GM21528 (cell line): ENCODE measurements at regions not wholly inside any gene's neighbourhood (a gene's known extent, or its start where the extent isn't known, plus 50 kb on each side); places are given as distances from the start of the nearest gene placed in this dataset.

Experiments used
- ATAC-seq: cut with Tn5 transposase; IDR thresholded peaks from one replicate; pipeline ENCODE4 v1.9.1; 2021; ENCODE audit warnings: mild to moderate bottlenecking, moderate library complexity; ENCODE audit not compliant: unreplicated experiment, low FRiP score

DNA sequence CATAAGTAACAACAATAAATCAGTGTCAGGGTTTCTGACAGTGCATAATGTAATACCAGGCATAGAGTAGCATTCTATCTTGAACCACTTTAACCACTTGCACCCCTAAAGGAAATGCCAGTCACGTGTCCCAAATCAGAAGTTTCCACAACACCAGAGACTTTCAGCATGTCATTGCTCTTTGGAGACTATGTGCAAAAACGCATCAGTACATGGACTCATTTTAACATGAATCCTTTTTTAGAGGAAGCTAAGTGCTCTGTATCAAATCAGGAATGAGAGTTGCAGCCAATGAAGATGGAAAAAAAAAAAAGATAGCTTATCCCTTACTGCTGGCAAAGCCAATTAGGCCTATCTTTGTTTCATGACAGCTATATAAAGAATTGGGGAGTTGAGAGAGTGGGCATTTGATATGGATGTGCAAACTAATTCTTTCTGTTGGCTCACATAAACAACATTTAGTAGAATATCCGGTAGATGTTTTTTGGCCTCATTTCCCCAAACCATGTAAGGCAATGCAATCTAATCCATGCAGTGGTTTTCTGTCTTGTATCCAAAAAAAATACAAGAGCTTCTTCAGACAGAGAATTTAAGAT lies 353.1 kb downstream of the IRS1 start:
- no peak for ATAC-seq

DNA sequence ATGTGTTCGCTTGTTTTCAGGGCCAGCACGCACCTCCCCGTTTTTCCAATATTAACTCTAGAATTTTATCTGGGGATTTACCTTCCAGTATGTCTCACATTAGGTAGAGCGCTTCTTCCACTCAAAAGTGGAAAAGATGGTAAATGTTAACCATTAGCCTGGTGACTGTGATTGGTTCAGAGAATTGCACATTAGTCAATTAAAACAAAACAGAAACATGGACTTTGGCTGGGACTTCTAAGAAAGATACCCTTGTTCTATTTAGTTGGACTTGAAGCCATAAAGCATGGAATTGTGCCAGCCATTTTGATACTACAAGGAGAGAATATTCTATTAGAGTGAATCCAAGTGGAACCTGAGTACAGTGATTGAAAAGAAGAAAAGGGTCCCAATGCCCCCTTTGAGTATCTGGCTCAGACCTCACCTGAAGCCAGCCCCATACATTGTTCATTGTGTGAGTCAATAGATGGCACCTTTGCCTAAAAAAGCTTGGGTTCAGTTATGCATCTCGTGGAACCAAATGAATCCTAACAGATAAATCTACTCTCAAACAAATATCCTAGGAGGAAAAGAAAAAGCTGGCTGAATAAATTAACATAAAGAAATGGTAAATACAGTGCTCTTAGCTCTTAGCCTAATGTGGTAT lies 354.3 kb downstream of the IRS1 start:
- no peak for ATAC-seq

DNA sequence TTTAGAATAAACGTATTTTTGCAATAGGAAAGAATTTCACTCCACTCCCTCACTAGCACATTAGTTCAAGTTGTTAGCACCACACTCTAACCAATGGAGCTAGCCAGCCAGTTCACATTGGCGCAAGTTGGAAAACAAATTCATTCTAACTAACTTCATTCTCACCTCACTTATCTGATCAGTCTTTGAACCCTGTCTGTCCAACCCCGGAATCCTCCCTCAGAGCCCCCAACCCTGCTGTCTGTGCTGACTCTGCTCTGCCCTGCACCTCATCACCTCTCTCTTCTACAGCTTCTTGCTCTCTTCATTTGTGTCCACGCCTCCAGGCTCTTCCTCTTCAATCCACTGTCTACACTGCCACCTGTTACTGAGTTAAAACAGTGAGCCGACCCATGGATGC lies 356.5 kb downstream of the IRS1 start:
- no peak for ATAC-seq

DNA sequence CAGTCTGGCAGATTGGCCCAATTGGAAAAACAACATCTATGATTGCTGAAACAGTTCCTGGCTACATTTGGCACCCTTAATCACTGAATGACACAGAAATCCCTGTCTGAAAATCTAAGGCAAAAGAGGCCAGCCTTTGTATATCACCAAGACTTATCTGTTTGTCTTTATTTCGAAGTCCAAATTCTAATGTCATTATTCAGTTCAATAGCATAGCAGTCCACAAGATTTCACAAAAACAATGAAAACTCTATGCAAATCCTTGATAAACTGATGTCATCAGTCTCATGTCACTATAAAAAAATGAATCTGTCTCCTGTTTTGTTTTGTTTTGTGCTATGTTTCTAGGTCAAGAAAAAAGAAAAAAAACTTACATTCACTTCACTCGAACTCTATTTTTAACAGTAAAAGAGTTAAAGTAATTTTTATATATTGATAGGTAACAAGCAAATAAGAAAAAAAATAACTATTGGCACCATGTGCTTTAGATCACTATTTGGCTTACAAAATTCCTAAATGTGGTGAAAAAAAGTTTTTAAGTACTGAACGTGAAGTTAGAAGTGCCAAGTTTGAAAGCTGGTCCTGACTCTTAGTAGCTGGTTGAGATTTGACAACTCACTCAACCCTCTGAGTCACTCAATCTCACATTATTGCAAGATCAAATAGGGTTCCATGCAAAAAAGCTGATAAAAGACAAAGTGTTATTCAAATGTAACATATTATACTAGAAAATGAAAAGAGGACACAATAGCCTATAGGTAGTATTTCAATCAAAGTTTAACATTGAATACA lies 359.3 kb downstream of the IRS1 start:
- no peak for ATAC-seq

DNA sequence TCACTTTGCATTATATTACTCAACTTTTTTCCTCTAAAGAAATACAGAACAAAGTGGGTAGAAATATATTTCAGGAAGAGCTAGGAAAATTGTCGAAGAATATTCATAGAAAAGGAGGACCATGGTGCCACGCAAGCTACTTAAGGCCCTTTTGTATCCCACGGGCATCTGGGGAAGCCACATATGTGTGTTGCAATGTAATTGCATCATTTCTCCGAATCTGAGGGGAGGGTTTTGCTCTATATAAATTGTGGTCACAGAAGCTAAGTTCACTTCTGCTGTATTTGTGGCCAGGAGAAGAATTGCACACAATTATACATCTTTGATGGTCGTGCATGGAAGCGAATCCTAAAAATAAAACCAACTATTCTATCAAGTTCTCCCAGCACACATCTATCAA lies 360.3 kb downstream of the IRS1 start:
- ATAC-seq = no peak

DNA sequence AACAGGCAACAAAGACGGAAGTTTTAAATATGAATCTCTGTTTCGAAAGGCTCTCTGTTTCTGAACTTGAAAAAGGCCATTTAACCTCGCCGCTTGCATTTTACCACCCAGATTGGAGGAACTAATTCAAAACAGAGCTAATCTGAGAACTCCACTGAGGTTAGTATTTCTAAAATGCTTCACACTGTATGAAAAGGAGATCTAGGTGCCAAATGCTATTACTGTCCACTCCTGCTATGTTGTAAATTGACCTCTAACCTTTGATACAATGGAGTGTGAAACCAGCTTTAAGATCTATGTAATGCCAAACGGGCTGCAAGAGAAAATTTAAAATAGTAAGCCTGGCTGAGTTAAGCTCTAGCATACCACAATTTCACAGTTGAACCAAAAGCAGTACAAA lies 364.5 kb downstream of the IRS1 start:
- ATAC-seq = no peak

DNA sequence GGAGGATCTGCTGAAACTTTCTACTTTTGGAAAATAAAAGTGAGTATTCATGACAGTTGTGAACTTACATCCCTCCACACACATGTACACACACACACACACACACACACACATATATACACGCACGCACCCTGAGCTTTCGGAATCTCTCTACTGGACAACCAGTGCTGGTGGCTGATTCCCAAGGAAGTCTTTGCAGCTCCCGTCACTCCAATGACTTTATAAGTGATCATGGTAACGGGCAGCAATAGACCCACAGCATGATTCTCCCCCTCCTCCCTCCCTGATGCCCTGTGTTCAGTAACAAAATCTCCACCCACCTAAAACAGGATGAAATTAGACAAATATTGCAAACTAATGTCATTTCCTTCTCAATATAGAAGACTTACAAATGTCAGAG lies 364.9 kb downstream of the IRS1 start:
- no peak for ATAC-seq

DNA sequence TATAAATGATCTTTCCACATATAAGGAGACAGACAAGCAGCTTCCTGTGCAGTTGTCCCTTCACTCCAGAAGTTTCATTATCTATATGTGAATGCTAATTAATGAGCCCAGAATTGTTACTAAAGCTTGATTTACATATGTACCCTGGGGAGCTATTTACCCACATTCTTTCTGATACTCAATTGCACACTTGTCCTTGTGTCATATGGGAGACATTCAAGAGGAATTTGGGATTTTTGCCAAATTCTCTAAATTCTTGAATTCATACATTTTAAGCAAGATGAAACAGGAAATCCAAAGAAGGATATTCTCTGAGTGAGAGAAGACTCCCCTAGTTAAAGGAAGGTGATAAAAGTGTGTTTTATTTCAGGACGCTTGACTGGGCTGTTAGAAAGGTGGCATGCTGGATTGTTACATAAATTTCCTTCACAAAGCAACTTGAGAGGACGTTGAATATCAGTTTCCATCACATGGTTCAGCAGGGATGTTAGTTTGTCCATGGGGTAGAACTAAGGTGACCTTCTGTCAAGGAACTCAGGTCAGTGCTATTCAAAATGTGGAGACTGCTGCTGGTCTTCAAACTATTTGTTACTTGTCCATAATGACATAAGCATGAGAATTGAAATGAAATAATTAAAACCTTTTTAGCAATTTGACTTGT lies 368.2 kb downstream of the IRS1 start:
- no peak for ATAC-seq

DNA sequence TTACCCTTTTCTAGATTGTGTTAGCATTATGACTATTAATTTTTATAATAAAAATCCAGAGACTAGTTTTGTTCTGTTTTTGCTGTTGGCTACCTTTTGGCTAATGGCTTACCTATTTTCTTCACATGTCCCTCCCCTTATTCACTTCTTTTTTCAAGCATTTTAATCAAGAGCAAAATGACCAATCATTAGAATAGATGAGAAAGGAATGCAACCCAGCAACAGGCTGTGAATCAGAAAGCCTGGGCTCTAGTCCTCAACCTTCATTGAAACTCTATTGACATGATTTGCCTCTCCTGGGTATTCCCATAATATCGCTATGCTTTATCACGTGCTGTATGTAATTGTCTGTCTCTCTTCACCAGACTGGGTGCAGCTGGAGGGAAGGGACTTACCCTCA lies 370.1 kb downstream of the IRS1 start:
- ATAC-seq = no peak

DNA sequence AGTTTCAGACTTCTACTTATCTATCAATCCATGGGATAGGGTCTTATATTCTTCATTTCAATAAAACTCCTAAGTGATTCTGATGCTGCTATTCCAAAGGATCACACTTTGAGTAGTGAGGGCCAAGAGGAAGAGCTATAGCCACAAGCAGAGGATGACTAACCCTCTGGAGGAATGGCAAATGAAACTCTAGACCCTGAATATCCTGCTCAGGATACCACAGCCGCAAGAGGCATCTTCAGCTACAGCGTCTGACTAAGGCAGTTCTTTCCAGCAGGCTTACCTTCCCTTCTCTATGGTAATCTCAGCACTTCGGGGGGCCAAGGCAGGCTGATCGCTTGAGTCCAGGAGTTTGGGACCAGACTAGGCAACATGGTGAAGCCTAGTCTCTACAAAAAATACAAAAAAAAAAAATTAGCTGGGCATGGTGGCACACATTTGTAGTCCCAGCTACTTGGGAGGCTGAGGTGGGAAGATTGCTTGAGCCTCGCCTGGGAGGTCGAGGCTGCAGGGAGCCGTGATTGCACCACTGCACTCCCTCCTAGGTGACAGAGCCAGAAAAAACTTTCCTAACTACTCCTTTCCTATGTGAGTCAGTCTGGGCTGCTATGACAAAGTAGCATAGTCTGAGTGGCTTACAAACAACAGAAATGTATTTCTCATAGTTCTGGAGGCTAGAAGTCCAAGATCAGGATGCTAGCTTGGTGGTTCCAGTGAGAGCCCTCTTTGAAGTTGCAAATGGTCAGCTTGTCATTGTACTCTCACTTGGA lies 371.9 kb downstream of the IRS1 start:
- ATAC-seq = no peak

DNA sequence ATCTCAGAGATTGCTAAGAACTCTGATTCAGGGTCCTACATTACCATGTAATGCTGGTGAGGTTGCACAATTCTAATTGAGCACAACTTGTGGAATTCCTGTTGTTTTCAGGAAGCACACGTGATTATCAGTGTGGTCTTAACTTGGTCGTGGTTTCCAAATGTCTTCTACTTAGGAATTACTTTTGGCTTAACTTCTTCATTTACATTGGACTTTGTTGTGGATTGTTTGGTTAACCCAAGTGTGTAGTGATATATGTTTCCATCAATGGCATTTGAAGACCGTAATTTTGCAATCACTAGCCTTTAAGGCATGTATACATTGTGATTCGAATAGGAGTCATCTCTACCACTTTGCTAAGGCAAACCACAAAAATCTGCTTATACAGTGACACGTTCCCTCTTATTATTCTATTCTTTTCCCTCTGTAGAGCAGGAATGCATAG lies 373.3 kb downstream of the IRS1 start:
- no peak for ATAC-seq

DNA sequence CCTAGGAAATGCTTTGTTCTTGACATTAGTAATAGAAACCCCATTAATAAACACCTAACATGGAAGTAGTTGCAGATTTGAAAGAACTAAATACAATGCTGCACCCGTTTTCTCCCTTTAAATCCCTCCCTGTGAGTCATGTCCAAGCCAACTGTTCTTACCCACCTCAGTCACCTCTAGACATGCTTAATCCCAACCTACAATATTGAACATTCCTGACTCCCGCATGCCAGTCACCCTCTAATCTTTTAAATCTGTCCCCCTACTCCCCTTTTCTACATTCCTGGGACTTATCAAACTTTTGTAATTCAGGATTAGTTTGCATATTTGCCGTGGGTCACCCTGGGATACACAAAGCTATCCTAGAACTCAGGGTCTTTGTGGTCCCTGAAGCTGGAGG lies 374.6 kb downstream of the IRS1 start:
- ATAC-seq = no peak

DNA sequence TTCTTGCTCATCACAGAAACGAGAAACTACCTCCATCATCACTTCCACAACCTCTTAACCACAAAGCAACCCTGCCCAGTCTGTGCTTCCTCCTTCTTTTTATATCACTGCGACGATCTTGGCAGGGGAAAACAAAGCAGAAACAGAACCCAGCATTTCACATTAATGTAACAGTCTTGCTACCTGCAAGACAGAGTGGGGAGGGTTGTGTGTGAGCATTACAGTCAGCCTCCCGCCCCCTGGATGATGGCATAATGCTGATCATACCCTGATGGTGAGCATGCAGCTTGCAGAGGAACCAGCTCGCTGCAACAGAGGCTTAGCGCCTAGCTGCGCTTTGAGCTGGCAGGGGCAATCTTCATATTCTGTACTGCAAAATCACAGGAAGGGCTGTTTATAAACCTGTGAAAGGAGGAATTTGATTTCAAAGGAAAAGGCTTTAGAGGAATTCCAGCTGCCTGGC lies 376.1 kb downstream of the IRS1 start:
- ATAC-seq = peak; percentile 93

DNA sequence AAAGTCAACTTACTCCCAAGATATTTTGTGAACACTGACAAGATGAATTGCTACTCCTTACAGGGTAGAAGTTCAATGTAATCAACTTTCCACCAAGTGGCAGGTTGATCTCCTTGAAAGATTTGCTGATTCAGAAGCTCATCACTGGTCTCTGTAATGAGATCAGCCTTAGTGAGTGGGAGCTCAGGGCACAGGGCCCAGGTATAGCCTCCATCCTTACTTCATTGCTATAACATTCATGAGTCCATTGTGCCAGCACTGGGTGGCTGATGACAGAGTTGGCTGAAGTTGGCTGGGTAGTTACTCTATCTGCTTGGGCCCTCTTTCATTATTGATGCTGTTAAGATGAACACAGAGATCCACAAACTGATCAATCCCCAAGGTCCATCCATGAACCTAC lies 379.0 kb downstream of the IRS1 start:
- no peak for ATAC-seq

DNA sequence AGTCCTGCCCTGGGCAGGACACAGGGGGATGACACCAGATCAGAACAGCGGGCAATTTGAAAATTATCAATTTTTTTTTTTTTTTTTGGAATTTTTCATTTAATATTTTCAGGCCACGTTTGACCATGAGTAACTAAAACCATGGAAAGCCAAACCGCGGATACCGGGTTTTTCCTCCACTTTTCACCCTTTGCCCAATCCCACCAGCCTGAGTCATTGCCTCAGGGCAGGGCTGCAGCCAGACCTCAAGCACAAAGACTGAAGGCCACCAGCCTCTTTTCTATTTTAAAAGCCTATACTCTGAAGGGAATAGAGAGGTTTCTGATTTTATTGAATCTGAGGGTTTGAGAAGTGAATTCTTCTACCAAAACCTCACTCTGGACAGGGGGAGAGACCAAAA lies 381.1 kb downstream of the IRS1 start:
- ATAC-seq = no peak

DNA sequence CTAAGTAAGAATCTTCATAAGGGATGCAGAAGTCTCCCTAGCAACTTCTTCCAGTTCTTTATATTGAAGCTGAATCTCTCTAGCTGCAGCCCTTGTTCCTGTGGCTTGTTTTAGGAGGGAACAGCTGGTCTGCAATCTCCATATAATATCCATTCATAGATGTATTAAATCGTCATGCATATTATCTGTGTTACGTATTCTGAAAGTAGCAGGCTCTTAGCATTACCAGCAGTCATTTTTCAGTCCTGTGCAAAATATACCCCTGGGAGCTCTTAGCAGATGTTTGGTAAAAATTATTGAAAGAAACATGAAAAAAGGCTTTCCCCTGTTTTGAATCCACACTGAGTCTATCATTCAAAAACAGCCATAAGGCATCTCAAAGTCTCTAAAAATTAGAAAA lies 385.3 kb downstream of the IRS1 start:
- no peak for ATAC-seq

DNA sequence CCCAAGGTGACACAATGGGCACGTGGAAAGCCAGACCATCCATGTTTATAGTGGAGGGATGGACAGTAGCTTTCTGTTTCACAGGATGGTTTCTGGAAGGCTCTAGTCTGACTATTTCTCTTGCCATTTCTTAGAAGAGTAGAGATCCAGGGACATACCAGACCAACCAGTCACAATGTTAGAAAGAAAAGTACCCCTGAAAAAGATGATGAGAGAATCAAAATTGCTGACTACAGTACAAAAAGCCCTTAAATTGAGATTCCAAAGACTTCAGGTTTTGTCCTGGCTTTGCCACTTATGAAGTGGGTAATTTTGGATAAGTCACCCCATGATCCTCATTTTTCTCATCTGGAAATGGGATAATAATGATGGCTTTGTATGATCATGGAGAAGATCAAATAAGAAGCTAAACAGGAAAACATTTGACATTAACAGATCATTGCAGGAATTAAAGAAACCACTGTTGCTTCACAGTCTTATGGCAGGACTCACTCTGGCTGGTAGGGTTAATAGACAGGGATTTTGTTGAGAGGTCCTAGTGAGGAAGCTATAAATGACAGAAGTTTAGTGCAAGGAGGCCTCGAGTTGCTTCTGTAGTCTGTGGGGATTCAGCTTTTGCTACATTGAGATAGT lies 386.0 kb downstream of the IRS1 start:
- ATAC-seq = no peak

DNA sequence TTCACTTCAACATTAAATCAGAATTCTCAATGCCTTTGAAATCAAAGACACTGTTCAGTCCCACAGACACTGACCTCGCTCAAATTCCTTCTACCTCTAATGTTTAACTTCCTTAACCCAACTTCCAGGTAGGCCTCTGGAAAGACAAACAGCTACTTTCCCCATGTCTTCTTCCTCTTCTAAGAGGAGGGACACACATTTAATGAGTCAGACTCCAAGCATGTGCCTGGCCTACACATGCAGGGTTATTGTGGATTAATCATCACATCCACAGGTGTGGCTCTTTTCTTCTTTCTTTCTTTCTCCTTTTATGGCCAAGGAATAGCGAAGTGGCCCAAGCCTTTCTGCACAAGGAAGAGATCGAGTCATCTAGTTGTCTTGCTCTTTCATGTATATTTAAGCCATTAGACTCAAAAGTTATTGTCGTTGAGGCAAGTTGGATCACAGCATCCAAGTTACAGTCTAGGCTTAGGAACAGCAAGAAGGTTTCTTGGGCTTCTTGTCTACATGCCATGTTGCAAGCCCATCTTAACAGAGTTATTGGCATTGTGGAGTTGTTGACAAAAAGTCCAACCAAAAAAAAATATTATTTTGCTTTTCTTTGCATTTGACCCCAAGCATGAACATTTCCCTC lies 387.8 kb downstream of the IRS1 start:
- no peak for ATAC-seq

DNA sequence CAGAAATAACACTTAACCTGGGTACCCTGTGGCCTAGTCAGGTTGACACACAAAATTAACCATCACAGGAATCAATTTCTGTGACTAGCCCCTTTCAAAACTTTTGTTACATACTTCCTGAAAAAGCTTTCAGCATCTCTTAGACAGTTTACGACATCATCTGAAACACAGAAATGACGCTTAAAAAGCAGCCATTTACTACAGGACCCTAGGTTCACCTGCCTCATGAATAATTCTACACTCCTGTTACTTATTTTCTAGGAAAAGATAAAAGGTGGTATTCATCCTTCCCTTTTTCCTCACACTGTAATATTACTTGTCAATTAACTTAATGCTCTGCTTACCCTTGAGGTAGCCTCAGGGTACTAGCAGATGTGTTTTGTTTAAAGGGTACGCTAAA lies 388.4 kb downstream of the IRS1 start:
- no peak for ATAC-seq
